ENCODE measurements at regions not wholly inside any gene's neighbourhood (a gene's known extent, or its start where the extent isn't known, plus 50 kb on each side); places are given as distances from the start of the nearest gene placed in this dataset.

DNA sequence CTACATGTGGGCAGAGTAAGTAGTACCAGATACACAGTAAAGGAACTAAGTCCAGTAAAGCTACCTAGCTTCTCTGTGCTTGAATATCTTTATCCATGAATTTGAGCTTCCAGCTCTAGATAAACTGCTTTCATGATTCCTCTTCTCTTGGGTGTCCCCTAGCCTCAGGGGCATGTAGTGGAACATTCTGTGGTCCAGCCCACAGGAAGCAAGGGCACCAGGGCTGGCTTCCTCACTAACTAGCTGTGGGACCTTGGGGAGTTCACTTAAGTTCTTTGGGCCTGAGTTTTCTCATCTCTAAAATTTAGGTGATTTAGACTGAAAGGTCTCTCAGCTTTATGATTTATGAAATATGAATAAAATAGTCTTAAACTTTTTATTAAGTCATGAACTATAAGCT, 185.7 kb downstream of the KATNAL1 start:
- Histone ChIP-seq H3K4me3 (no peak overlapping the region), H3K4me1 (ENCODE audit: insufficient read depth) (peaks cover 4% of the 10 kb centered on the region), H3K27ac (no peak overlapping the region), H3K27me3 (no peaks in the 10 kb centered on the region), H3K9me3 (no peaks in the 10 kb centered on the region), H3K36me3 (no peaks in the 10 kb centered on the region)
- DNase-seq = no peak
- TF ChIP-seq, protein P1, sequence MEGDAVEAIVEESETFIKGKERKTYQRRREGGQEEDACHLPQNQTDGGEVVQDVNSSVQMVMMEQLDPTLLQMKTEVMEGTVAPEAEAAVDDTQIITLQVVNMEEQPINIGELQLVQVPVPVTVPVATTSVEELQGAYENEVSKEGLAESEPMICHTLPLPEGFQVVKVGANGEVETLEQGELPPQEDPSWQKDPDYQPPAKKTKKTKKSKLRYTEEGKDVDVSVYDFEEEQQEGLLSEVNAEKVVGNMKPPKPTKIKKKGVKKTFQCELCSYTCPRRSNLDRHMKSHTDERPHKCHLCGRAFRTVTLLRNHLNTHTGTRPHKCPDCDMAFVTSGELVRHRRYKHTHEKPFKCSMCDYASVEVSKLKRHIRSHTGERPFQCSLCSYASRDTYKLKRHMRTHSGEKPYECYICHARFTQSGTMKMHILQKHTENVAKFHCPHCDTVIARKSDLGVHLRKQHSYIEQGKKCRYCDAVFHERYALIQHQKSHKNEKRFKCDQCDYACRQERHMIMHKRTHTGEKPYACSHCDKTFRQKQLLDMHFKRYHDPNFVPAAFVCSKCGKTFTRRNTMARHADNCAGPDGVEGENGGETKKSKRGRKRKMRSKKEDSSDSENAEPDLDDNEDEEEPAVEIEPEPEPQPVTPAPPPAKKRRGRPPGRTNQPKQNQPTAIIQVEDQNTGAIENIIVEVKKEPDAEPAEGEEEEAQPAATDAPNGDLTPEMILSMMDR (IDR thresholded peaks at IDR 0.05) = no peak
- no peak for TF ChIP-seq EP300 (IDR thresholded peaks at IDR 0.05)
- TF ChIP-seq POLR2A (IDR thresholded peaks at IDR 0.05) = no peak
- intact Hi-C loops (cut with DNase I) = loop anchor here in 1 of 4 donors (5.0 kb wide), 1 partner anchor 279 kb away; no protein-coding TSS in a partner anchor

GRCh38 chr13:30121244-30121643, 186.1 kb downstream of the KATNAL1 start:
- 88 to 96% (median 92%) methylated on average over 2 of the region's 2 CpGs for WGBS, 3 donors
- no peaks in the 10 kb centered on the region for H3K36me3 ChIP-seq
- intact Hi-C loops (cut with DNase I) = loop anchor here in 1 of 4 donors (5.0 kb wide), 1 partner anchor 279 kb away; no protein-coding TSS in a partner anchor

GRCh38 chr13:30120133-30120822, 187.1 kb downstream of the KATNAL1 start:
- H3K4me3 ChIP-seq = no peak overlapping the region
- no peak for DNase-seq
- no peaks in the 10 kb centered on the region for H3K4me1 ChIP-seq (ENCODE audit: insufficient read depth)
- no peaks in the 10 kb centered on the region for H3K36me3 ChIP-seq
- WGBS, 3 donors = 6 to 42% (median 29%) methylated on average over 1 of the region's 1 CpG
- TF ChIP-seq, protein P1 (IDR thresholded peaks at IDR 0.05) = no peak
- no peak for TF ChIP-seq POLR2A (IDR thresholded peaks at IDR 0.05)
- TF ChIP-seq EP300 (IDR thresholded peaks at IDR 0.05) = no peak
- H3K27me3 ChIP-seq = no peaks in the 10 kb centered on the region
- intact Hi-C loops (cut with DNase I) = loop anchor here in 1 of 4 donors (5.0 kb wide), 1 partner anchor 278 kb away; no protein-coding TSS in a partner anchor
- no peak overlapping the region for H3K27ac ChIP-seq
- no peaks in the 10 kb centered on the region for H3K9me3 ChIP-seq

More at GRCh38 chr13:30121244-30121643, 186.1 kb downstream of the KATNAL1 start:
- peaks cover under 1% of the 10 kb centered on the region for H3K4me1 ChIP-seq (ENCODE audit: insufficient read depth)
- H3K27me3 ChIP-seq = no peaks in the 10 kb centered on the region
- H3K27ac ChIP-seq = no peak overlapping the region
- DNase-seq = no peak
- no peak overlapping the region for H3K4me3 ChIP-seq
- no peaks in the 10 kb centered on the region for H3K9me3 ChIP-seq
- no peak for TF ChIP-seq EP300 (IDR thresholded peaks at IDR 0.05)
- TF ChIP-seq, protein P1 (IDR thresholded peaks at IDR 0.05) = no peak
- TF ChIP-seq POLR2A (IDR thresholded peaks at IDR 0.05) = no peak

GRCh38 chr13:30119476-30119875, 187.9 kb downstream of the KATNAL1 start:
- no peak overlapping the region for H3K27ac ChIP-seq
- no peaks in the 10 kb centered on the region for H3K27me3 ChIP-seq
- intact Hi-C loops (cut with DNase I) = loop anchor here in 3 of 4 donors (5.0 to 10.0 kb wide), 3 partner anchors 265 to 925 kb away; partner anchors contain the start of gene UBL3 (in 1 of the 3)
- WGBS, 3 donors = 8 to 21% (median 11%) methylated on average over 6 of the region's 6 CpGs
- TF ChIP-seq POLR2A (IDR thresholded peaks at IDR 0.05) (no peak), EP300 (IDR thresholded peaks at IDR 0.05) (no peak)
- TF ChIP-seq, protein P1 (IDR thresholded peaks at IDR 0.05) = no peak
- H3K9me3 ChIP-seq = no peaks in the 10 kb centered on the region
- H3K4me3 ChIP-seq = no peak overlapping the region
- no peaks in the 10 kb centered on the region for H3K36me3 ChIP-seq
- no peak for DNase-seq
- H3K4me1 ChIP-seq (ENCODE audit: insufficient read depth) = no peaks in the 10 kb centered on the region
